ENCODE measurements at regions not wholly inside any gene's neighbourhood (a gene's known extent, or its start where the extent isn't known, plus 50 kb on each side); places are given as distances from the start of the nearest gene placed in this dataset.
"Not testable (repeated sequence)": the region's sequence is repeated elsewhere in the genome, so short reads cannot be mapped to it uniquely, and the experiment has no call there.

DNA sequence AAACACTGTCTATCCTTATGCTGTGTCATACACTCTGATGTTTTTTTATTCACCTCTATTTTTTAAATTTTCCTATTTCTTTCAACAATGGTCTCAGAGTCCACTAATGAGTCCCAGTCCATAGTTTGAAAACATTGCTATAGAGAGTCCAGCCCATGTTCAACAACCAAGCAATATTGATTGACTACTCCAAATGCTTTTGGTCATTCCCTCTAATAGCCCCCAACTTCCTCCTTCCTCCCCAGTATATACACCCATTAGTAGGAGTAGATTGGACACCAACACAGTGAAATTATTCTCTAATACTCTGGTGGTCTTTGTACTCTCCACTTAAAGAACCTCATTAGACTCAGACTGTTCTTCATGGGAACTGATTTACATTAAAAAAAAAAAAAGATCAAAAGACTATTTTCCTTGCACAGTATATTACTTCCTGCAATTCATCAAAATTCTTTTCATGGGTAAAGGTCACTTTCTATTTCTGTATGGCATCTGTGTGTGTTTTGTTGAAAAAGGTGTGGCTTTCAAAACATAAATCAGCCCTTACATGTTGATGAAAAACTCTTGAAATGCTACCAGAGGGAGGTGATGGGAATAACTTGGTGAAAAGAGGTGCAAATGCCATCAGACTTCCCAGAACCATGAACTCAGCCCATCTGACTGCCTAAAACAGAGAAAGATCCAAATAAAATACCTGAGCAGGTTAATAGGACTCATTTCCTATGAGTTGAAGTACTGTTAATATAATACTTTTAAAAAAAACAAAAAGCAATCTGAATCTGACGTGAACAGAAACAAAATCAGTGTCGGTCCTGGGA, 250.3 kb upstream of the KLF3 start:
- Mint-ChIP-seq H3K4me3 (no peak overlapping the region), H3K4me1 (no peaks in the 10 kb centered on the region), H3K27ac (ENCODE audit: low read depth) (no peak overlapping the region), H3K9me3 (no peaks in the 10 kb centered on the region), H3K36me3 (ENCODE audit: insufficient read depth) (no peaks in the 10 kb centered on the region), H3K27me3 (peaks cover 17% of the 10 kb centered on the region)
- DNase-seq (ENCODE audit: low spot score in 2 of 2): no peak
- no peak for ATAC-seq (replicated peaks; ENCODE audit: extremely low read depth, poor library complexity, severe bottlenecking)

DNA sequence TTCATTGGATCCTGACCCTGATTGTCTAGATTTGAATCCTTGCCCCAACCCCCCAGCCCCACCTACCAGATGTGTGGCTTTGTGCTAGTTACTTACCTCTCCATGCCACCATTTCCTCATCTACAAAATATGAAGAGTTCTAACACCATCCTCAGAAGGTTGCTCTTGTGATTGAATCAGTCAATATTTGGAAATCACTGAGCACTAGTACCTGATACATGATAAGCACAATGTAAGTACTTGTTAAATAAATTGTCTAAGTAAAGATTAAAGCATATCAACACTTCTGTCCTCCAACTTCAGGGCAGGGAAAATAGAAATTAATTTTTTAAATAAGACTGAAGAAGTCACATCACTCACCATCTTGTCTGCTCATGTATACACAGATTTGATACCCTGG, 249.6 kb upstream of the KLF3 start:
- ATAC-seq (replicated peaks; ENCODE audit: extremely low read depth, poor library complexity, severe bottlenecking) (no peak), DNase-seq (ENCODE audit: low spot score in 2 of 2) (no peak)
- no peaks in the 10 kb centered on the region for H3K4me1 Mint-ChIP-seq
- no peaks in the 10 kb centered on the region for H3K9me3 Mint-ChIP-seq
- H3K27ac Mint-ChIP-seq (ENCODE audit: low read depth): no peak overlapping the region
- no peaks in the 10 kb centered on the region for H3K36me3 Mint-ChIP-seq (ENCODE audit: insufficient read depth)
- no peak overlapping the region for H3K4me3 Mint-ChIP-seq
- H3K27me3 Mint-ChIP-seq: peaks cover 17% of the 10 kb centered on the region

DNA sequence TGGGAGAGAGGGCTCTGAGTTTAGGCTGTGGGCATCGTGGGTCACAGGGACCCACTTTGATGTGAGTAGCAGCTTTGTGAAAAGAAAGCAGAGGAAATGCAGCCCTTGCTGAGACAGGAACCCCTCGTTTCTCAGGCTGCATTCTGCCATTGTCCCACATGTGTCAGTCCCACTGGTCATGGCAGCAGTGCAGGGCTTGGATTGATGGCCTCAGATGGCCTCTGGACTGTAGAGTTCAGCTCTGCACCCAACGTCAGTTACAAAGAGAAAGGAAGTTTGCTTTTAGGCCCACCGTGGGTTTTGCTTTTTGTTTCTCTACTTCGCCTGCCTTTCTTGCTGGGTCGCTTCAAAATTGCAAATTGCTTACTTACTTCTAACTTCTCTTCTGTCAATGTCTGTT, 248.3 kb upstream of the KLF3 start:
- no peaks in the 10 kb centered on the region for H3K4me1 Mint-ChIP-seq
- DNase-seq (ENCODE audit: low spot score in 2 of 2): no peak
- H3K27ac Mint-ChIP-seq (ENCODE audit: low read depth): no peak overlapping the region
- H3K9me3 Mint-ChIP-seq: peaks cover 7% of the 10 kb centered on the region
- no peaks in the 10 kb centered on the region for H3K36me3 Mint-ChIP-seq (ENCODE audit: insufficient read depth)
- no peak overlapping the region for H3K4me3 Mint-ChIP-seq
- no peak for ATAC-seq (replicated peaks; ENCODE audit: extremely low read depth, poor library complexity, severe bottlenecking)
- H3K27me3 Mint-ChIP-seq: peaks cover 17% of the 10 kb centered on the region

DNA sequence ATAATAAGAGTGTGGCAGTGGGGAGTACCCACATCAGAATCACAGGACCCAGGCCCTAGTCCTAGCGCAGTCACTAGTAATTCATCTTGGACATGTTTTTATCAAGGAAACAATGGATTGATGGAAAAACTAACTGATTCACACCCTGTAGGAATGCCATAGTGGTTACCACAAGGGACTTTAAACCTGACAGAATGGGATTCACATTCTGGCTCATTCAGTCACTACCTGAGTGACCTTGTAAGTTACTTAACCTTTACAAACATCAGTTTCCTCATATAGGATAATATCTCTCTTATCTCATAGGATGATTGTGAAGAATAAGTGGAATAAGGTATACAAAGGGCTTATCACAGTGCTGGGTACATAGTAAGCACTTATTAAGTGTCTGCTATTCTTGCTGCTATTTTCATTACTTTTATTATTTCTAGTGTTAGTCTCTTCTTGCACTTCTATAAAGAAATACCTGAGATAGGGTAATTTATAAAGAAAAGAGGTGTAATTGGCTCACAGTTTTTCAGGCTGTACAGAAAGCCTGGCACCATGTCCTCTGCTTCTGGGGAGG, 247.5 kb upstream of the KLF3 start:
- Mint-ChIP-seq H3K36me3 (ENCODE audit: insufficient read depth) (no peaks in the 10 kb centered on the region), H3K4me1 (no peaks in the 10 kb centered on the region), H3K27me3 (peaks cover 17% of the 10 kb centered on the region), H3K9me3 (peaks cover 7% of the 10 kb centered on the region), H3K27ac (ENCODE audit: low read depth) (no peak overlapping the region), H3K4me3 (no peak overlapping the region)
- no peak for ATAC-seq (replicated peaks; ENCODE audit: extremely low read depth, poor library complexity, severe bottlenecking)
- no peak for DNase-seq (ENCODE audit: low spot score in 2 of 2)

GRCh38 chr4:38420254-38420653, 243.7 kb upstream of the KLF3 start:
- H3K27me3 Mint-ChIP-seq: not testable (repeated sequence)

DNA sequence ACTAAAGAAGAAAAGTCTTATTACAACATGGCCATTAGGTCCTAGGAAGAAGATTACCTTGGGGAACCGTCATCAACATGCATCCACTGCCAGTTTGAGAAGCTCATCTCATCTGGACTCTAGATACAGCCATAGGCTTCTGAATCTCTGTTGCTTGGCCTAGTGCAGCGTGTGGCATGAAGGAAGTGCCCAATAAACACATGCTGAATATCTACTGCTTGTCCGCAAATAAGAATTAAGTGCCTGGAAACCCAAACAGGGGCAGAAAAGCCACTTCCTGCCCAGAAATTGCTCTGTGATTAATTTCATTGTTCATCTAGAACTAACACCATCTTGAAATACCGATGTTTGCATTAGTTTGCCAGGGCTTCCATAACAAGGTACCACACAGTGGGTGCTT, 241.1 kb upstream of the KLF3 start:
- no peaks in the 10 kb centered on the region for H3K36me3 Mint-ChIP-seq (ENCODE audit: insufficient read depth)
- peak overlapping the region; percentile 47 for H3K27ac Mint-ChIP-seq (ENCODE audit: low read depth)

More at GRCh38 chr4:38420254-38420653, 243.7 kb upstream of the KLF3 start:
- not testable (repeated sequence) for H3K27ac Mint-ChIP-seq (ENCODE audit: low read depth); ATAC-seq (replicated peaks; ENCODE audit: extremely low read depth, poor library complexity, severe bottlenecking); H3K9me3 Mint-ChIP-seq; H3K4me3 Mint-ChIP-seq; H3K36me3 Mint-ChIP-seq (ENCODE audit: insufficient read depth); DNase-seq (ENCODE audit: low spot score in 2 of 2)
- H3K4me1 Mint-ChIP-seq: peaks cover 23% of the 10 kb centered on the region

DNA sequence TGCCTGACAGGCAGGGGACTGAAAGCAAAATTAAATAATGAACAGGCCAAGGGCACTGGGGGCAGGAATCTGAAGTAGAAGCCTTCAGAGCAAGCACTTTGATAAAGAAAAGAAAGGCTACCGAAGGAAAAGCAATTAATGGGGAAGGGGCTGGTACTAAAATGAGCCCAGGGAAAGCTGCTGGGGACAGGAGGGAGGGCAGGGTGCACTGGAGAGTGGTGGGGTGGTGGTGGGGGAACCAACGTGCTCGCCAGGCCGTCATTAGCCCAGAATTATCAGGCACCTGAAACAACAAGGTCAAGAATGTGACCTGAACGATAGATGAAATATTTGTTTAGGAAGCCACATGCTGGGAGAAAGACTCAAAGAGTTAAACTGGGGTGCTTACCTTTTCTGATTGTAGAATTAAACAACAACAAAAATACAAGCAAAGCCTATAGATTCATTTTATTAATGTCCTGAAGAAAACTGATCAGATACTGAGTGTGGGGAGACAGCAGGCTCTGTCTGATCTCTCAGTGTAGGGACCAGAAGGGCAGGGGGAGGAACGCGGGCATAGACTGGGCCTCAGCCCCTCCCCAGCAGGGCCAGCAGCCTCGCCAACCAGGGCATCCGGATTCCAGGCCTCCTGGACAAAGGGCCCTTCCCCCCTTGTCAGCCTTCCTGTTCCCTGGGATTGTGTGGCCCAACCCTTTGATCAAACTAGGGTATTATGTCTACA, 239.7 kb upstream of the KLF3 start:
- peaks cover 23% of the 10 kb centered on the region for H3K4me1 Mint-ChIP-seq
- no peaks in the 10 kb centered on the region for H3K36me3 Mint-ChIP-seq (ENCODE audit: insufficient read depth)
- H3K9me3 Mint-ChIP-seq: peaks cover 7% of the 10 kb centered on the region
- H3K27ac Mint-ChIP-seq (ENCODE audit: low read depth): no peak overlapping the region
- no peak for DNase-seq (ENCODE audit: low spot score in 2 of 2)
- ATAC-seq (replicated peaks; ENCODE audit: extremely low read depth, poor library complexity, severe bottlenecking): no peak
- H3K27me3 Mint-ChIP-seq: no peaks in the 10 kb centered on the region
- no peak overlapping the region for H3K4me3 Mint-ChIP-seq

More for the DNA sequence above, 241.1 kb upstream of the KLF3 start:
- H3K9me3 Mint-ChIP-seq: peaks cover 7% of the 10 kb centered on the region
- H3K4me3 Mint-ChIP-seq: no peak overlapping the region
- peak; percentile 56 for ATAC-seq (replicated peaks; ENCODE audit: extremely low read depth, poor library complexity, severe bottlenecking)
- peaks cover 23% of the 10 kb centered on the region for H3K4me1 Mint-ChIP-seq
- no peaks in the 10 kb centered on the region for H3K27me3 Mint-ChIP-seq
- DNase-seq (ENCODE audit: low spot score in 2 of 2): no peak

DNA sequence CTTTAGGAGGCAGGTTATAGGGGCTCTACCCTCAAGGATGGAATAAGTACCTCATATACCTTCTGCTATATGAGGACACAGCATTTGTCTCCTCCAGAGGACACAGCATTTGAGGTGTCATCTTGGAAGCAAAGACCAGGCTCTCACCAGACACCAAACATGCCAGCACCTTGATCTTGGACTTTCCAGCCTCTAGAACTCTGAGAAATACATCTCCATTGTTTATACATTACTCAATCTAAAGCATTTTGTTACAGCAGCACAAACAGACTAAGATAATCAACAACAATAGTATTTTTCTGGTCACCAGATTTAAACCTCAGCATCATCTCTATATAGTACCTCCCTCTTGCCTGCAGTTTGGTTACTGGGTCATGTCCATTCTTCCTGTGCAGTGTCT, 237.5 kb upstream of the KLF3 start:
- DNase-seq (ENCODE audit: low spot score in 2 of 2) (no peak), ATAC-seq (replicated peaks; ENCODE audit: extremely low read depth, poor library complexity, severe bottlenecking) (no peak)
- Mint-ChIP-seq H3K4me1 (peaks cover 23% of the 10 kb centered on the region), H3K9me3 (no peaks in the 10 kb centered on the region), H3K27ac (ENCODE audit: low read depth) (no peak overlapping the region), H3K27me3 (no peaks in the 10 kb centered on the region), H3K36me3 (ENCODE audit: insufficient read depth) (no peaks in the 10 kb centered on the region), H3K4me3 (no peak overlapping the region)

DNA sequence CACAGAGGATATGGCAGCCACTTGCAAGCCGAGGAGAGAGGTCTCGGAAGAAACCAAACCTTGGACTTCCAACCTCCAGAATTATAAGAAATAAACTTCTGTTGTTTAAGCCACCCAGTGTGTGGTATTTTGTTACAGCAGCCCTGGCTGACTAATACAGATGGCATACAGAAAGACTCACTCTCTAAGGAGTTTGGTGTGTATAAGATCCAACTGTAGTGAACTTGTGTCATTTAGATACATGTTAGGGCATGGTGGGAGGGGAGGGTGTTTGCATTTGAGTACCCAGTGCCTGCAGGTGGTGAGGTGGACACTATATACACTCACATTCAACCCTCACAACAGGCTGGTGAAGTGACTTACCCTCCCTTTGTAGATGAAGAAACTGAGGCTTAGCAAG, 233.2 kb upstream of the KLF3 start:
- H3K36me3 Mint-ChIP-seq (ENCODE audit: insufficient read depth): peaks cover 3% of the 10 kb centered on the region
- peaks cover 5% of the 10 kb centered on the region for H3K9me3 Mint-ChIP-seq
- H3K4me1 Mint-ChIP-seq: no peaks in the 10 kb centered on the region
- no peak overlapping the region for H3K27ac Mint-ChIP-seq (ENCODE audit: low read depth)
- no peak overlapping the region for H3K4me3 Mint-ChIP-seq
- DNase-seq (ENCODE audit: low spot score in 2 of 2) (no peak), ATAC-seq (replicated peaks; ENCODE audit: extremely low read depth, poor library complexity, severe bottlenecking) (no peak)
- H3K27me3 Mint-ChIP-seq: no peaks in the 10 kb centered on the region

DNA sequence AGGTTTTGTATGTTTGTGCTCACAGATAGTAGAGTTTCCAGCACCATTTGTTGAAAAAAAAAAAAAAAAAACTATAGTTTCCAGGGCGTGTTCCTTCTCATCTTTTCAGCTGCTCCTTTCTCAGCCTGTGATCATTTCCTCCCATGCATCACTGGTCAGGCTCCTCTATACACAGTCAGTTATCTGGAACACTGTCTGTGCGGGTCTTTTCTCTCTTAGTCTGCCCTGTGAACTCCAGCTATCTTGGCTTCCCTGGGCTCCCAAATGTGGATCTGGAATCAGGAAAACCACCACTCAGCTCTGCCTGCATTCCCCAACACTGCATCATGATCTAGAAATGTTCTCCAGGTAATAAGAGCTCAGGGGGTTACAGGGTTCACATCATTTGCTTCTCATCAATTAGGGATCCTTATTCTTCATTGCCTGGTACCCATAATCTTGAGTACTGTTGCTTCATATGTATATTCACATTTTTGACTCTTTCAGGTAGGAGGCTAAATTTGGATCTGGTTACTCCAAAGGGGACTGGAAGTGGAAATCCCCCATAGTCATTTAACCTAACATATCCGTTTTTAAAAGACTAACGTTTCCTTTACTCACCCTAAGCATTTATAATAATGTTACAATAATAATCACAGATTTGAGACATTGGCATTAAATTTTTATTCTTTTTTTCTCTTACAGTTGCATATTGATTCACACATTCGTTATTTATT, 221.8 kb upstream of the KLF3 start:
- DNase-seq (ENCODE audit: low spot score in 2 of 2): no peak
- peaks cover 2% of the 10 kb centered on the region for H3K9me3 Mint-ChIP-seq
- no peaks in the 10 kb centered on the region for H3K36me3 Mint-ChIP-seq (ENCODE audit: insufficient read depth)
- no peak overlapping the region for H3K27ac Mint-ChIP-seq (ENCODE audit: low read depth)
- H3K4me3 Mint-ChIP-seq: no peak overlapping the region
- H3K27me3 Mint-ChIP-seq: no peaks in the 10 kb centered on the region
- ATAC-seq (replicated peaks; ENCODE audit: extremely low read depth, poor library complexity, severe bottlenecking): no peak
- H3K4me1 Mint-ChIP-seq: no peaks in the 10 kb centered on the region

DNA sequence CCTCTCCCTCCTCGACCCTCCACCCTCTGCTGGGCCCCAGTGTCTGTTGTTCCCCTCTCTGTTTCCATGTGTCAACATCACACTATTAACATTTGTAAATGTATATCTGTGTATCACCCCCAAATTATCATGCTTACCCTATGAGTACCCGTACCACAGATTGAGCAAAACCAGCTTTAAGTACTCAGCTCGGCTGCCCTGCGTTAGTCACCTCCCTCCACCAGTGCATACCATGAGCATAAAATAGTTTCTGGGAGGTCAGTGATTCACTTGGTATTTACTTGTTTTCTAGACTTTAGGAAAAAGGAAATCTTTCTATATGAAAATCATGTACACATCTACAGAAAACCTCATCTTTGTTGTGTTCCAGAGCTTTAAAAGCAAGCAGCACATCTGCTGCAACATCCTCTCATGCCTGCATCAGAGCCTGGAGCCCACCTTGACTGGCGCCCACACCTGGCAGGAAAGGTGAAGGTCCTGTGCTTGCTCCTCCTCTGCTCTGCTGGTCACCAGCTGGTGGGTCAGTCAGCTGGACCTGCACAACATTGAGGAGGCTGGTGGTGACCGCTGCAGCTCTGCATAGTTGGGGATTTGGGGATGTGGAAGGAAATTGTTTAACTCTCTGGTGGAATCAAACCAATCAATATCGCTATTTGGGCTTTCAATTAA, 214.4 kb upstream of the KLF3 start:
- H3K27ac Mint-ChIP-seq (ENCODE audit: low read depth): no peak overlapping the region
- H3K9me3 Mint-ChIP-seq: peaks cover 6% of the 10 kb centered on the region
- no peaks in the 10 kb centered on the region for H3K36me3 Mint-ChIP-seq (ENCODE audit: insufficient read depth)
- H3K4me1 Mint-ChIP-seq: peaks cover 19% of the 10 kb centered on the region
- no peak for DNase-seq (ENCODE audit: low spot score in 2 of 2)
- peaks cover 33% of the 10 kb centered on the region for H3K27me3 Mint-ChIP-seq
- no peak for ATAC-seq (replicated peaks; ENCODE audit: extremely low read depth, poor library complexity, severe bottlenecking)
- no peak overlapping the region for H3K4me3 Mint-ChIP-seq

- peaks cover 33% of the 10 kb centered on the region for H3K4me1 Mint-ChIP-seq
- DNase-seq (ENCODE audit: low spot score in 2 of 2) (no peak), ATAC-seq (replicated peaks; ENCODE audit: extremely low read depth, poor library complexity, severe bottlenecking) (no peak)
- H3K36me3 Mint-ChIP-seq (ENCODE audit: insufficient read depth): no peaks in the 10 kb centered on the region
- peaks cover 33% of the 10 kb centered on the region for H3K27me3 Mint-ChIP-seq
- no peak overlapping the region for H3K4me3 Mint-ChIP-seq
- H3K27ac Mint-ChIP-seq (ENCODE audit: low read depth): no peak overlapping the region
- H3K9me3 Mint-ChIP-seq: peaks cover 6% of the 10 kb centered on the region
Observed at GRCh38 chr4:38452009-38452408, 212.0 kb upstream of the KLF3 start.
